Activated CD4-positive, alpha-beta T cell treated with anti-CD3 and anti-CD28 coated beads, Interleukin-2, amount 50 U/mL, for 16 hours (primary cell): ENCODE measurements at regions not wholly inside any gene's neighbourhood (a gene's known extent, or its start where the extent isn't known, plus 50 kb on each side); places are given as distances from the start of the nearest gene placed in this dataset.
"Not testable (repeated sequence)": the region's sequence is repeated elsewhere in the genome, so short reads cannot be mapped to it uniquely, and the experiment has no call there.

Experiments used
- DNase-seq: peaks from one replicate; pipeline ENCODE4 v3.0.0-alpha.2; 2020

DNA sequence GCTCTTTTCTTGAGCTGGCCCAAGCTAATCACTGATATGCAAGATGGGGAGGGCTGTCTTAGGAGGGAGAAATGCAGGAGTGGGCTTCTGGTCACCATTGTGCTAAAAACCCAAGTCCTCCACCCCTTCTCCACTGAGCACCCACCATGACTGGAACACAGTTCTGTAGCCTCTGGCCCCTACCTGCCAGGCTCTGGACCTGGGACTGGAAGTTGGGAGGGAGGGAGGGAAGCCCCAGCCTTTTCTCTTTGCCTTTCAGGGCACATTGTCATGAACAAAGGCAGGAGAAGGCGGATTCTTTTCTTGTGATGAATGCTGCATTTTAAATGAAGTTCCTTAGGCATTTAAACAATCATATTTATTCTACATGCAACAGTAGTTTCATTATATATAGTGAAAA, 559.1 kb upstream of the TRPC7 start:
- DNase-seq = no peak

DNA sequence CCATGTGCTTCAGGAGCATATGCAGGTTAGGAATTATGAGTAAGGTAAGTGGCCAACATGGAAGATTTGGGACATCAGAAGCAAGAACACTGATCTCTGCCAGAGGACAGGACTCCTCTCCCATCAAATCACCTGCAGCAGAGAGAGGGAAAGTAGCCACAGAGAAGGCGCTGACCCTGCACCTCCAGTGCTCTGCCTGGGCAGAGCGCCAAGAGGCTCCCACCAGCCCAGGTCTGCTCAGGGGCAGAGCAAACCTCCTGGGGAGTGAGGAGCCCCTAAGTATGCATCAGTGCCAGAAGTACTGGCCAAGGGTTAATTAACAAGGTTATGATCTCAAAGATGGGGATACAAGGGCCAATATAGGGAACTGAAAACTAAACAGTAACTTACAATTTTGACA, 545.3 kb upstream of the TRPC7 start:
- no peak for DNase-seq

- no peak for DNase-seq
Measured at GRCh38 chr5:136909906-136910305, 544.6 kb upstream of the TRPC7 start.

DNA sequence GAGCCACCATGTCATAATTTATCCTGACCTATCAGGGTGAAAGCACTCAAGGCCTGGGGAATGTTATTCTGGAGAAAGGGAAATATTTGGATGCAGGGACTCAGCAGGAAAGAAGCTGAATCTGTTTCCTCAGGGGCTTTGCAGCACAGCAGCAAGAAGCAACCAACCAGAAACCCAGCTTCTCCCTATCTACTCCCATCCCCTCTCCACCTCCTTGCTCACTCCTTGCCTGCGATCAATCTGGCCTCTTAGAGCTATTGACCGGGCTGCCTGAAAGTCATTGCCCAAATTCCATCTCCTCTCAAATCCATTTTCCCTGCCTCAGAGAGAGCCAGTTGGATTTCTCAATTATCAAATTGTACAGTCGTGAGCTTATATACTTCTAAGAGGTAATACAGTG, 542.0 kb upstream of the TRPC7 start:
- no peak for DNase-seq

DNA sequence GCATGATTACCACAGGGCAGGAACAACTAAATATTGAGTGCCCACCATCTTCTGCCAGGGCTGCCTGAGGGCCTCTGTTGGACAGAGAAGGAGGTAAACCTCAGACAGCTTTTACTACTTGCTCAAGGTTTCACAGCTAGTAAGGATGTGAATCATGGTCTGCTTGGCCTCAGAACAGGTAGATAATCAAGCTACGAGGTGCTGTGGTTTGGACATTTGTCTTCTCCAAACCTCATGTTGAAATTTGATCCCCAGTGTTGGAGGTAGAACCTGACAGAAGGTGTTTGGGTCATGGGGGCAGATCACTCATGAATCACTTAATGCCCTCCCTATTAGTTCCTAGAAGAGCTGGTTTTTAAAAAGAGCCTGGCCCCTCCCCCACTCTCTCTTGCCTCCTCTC, 541.2 kb upstream of the TRPC7 start:
- DNase-seq = no peak

DNA sequence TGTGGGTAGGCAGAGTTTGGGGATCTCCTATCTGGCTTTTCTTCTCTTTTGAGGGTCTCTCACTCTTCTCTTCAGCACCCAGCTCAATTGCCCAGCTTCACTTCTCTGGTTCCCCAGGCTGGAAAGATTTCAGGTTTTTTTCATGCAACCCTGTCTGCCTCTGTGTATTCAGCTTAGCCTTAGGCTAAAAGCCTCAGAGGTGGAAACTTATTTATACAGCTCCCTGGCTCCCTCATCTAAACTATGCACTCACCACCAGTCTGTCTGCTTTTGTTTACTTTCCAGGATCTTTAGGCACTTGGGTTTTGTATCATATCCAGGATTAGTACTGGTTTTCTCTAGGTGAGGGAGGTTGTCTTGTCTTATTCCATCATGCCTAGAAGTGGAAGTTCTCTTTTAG, 540.2 kb upstream of the TRPC7 start:
- DNase-seq = no peak

DNA sequence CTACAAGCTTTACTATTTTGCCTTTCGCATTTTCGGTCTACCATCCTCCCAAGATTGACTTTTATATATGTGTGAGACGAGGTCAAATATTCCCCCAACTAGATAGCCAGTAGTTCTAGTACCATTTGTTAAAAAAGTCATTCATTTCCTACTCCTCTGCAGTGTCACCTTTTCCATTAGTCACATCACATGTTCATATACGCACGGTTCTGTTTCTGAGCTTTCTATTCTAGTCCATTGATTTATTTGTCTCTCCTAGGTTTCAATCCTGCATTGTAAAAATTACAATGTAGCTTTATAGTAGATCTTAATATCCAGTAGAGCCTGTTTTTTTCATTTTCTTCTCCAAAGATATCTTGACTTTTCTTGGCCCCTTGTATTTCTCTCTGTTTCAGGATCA, 528.7 kb upstream of the TRPC7 start:
- DNase-seq = no peak

- DNase-seq = no peak
Measured at GRCh38 chr5:136892000-136892399, 526.7 kb upstream of the TRPC7 start.

DNA sequence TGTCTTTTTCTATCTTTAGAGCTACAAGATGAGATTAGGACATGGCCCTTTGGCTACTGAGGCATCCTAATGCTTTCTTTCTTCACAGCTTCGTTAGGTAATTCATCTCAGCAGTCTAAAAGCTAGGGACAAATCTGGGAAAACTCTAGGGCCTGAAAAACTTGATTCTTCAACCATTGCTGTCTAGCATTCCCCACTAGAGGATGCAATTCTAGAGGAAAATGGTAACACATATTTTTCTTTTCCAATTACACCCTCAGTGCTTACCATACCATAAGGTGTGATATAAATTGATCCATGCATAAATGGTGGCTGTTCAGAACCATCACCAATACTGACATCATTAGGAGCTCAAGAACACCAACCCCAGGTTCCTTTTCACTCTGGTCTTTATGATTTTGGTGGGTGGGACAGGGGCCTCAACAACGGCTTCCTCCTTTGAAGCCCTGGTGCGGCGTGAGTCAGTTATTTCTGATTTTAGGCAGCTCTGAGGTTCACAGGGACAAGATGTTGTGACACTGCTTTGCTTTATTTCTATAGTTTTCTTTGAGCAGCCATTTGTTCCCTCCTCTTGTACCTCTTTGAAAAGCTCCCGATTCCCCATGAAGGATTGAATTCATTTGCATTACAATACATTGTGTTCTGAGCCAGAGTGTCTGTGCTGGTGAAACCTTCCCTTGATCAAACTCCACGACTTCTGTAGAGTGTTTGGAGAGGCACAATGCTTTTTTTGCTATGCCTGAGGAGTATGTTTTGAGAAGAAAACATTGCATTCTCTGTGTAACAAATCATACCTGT, 526.0 kb upstream of the TRPC7 start:
- DNase-seq = no peak

DNA sequence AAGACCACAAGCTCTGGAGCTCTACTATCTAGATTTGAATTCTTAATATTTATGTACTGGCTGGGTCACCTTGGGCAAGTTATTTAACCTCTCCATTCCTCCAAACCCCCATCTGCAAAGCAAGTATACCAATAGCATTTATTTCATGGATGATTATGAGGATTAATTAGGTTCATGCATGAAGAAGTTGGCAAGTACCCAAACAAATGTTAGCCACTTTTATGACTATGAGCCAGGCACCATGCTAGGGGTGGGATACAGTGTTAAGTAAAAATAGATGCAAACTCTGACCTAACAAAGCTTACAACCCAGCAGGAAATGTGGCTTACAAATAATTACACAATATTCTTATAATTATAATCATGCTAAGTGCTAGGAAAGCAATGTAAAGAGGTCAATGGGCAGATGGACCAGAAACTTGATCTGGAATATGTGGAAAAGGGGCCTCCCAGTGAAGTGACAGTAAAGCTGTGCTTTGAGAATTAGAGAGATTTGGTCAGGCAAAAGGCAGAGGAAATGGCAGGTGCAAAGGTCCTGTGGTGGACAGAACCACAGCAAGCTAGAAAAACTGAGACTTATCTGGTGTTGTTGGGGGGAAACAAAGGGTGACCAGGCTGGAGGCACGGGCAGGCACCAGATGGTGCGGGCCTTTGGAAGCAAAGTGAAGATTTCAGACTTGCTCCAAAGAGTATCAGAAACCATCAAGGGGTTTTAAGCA, 525.2 kb upstream of the TRPC7 start:
- no peak for DNase-seq

DNA sequence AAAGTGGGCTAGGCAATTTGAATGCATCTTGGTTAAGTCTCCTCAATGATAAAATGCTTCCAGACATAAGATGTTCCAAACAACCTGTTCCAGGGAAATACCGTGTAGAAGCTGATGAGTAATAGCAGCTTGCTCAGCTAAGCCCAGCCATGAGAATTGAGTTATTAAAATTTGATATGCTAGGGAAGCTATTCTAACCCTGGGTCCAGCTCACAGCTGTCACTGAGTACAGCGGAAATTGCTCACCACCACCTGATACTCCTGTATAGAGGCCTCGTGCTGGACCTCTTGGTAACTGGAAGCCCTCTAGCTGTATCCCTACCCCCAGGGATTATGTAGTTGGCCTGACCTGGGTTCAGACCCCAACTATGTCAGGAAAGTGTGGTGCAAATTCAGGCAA, 521.3 kb upstream of the TRPC7 start:
- DNase-seq = no peak

GRCh38 chr5:136864960-136865359, 499.6 kb upstream of the TRPC7 start:
- DNase-seq = no peak

- no peak for DNase-seq
Measured at GRCh38 chr5:136856648-136857047, 491.3 kb upstream of the TRPC7 start.

GRCh38 chr5:136853971-136854370, 488.6 kb upstream of the TRPC7 start:
- DNase-seq = no peak

- no peak for DNase-seq
Measured at GRCh38 chr5:136840601-136841000, 475.3 kb upstream of the TRPC7 start.

DNA sequence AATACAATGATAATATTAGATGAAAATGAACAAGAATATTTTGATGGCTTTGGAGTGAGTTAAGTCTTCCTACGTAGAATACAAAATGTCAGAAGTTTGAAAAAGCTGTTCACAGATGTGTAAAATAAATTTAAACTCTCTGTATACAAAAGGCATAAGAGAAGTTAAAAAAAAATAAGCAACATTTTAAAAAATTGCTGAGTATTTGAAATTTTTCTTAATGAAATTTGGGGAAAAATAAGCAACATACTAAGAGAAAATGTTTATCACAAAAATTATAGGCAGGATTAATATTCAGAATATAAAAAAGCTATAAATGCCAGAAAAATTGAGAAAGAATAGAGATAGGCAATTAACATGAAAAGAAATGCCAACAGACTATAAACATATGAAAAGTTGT, 470.7 kb upstream of the TRPC7 start:
- no peak for DNase-seq

DNA sequence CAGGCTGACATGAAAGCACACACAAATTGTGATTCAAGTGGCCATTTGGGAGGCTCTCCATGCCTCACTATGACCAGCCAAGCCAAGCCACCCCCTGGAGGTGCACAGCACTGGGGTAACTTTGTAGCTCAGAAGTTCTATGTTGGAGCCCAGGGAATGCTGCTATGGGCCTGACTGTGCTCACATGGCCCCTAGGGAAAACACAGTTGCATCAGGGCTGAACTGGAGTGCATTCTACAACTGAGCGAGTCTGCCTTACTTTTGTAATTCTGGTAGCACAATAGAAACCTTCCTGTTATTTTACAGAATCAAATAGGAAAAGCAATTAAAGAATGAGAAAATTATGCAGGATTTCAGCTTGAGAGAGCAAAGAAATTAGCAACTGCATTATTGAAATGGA, 455.5 kb upstream of the TRPC7 start:
- DNase-seq = no peak

DNA sequence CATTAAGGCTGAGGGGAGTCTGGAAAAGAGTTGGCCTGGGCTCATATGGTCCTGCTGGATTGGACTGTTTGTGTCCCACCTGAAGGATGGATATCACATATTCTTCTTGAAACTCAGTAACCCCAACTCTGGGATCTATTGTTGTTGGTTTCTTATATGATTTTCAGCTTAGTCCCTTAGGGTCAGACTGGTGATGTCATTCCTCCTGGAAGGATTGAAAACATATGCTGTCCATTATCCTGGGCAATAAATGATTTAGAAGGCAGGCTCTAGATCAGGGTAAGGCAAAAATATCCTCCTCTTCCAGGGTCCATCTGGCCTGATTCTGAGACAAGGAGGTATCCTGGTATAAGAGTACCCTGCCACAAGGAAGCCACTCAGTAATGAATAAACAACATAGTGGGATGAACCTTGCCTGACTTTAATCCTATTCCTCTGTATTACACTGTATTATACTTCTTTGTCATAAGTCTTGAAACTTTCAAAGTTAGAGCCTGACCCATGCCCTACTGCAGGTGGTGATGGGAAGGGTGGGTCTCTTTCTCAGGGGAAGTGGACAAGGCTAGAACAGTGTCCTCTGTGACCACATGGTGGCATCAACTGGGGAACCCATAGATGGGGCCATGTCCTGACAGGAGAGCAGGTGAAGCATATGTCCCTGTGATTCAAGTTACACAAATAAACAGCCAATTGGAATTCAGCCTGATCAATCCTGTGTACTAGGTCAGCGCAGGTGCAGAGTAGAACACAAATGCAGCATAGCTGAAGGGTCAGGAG, 454.4 kb upstream of the TRPC7 start:
- no peak for DNase-seq

DNA sequence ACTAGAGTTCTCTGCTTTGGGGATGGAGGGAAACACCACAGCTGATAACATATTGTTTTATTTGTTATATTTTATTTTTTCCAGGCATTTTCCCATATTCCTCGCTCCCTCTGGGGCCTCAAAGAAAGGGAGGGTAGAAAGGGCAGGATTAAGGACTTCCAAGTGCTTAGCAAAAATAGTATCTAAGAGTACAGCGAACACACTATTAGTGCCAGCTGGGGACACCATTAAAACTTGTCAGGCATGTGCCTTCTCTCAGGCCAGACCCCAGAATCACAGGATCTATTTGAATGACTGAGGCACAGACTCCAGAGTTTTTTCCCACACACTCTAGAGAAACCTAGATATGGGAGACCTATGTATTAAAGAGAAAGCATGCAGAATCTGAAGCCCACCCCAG, 451.0 kb upstream of the TRPC7 start:
- no peak for DNase-seq

DNA sequence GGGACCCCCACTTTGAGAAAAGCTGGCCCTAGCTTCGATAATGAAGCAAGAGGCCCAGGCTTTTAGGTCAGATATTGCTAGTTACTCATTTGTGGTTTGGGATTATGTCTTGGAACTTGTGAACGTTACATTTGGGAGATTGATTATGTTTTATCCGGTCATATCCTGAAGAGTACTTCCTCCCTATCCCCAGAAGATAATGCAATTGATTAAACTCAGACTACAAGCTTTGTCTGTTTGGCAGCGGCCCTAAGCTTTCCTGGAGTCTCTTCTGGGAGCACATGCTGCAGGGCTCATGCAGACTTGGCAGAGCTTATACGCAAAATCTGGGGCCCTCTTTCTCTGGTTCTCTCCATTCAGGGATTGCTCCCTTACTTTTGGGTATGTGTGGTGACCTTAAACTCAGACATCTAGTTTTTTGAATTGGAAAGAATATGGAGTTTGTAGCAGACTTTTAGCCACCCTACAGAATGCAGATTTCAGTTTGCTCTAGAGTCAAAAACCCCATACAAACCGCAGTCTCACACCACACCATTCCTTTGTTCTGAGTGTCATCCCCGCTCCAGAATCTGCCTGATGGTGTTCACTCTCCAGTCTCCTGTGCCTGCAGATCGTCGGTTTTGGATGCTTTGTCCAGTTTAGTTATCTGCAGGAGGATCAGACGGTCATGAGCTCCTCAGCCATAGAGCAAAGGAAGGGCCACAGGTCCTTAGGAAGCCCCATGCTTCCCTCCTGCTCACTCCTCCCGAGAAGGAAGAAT, 449.5 kb upstream of the TRPC7 start:
- DNase-seq = no peak

- not testable (repeated sequence) for DNase-seq
Measured at GRCh38 chr5:136812270-136812669, 446.9 kb upstream of the TRPC7 start.

DNA sequence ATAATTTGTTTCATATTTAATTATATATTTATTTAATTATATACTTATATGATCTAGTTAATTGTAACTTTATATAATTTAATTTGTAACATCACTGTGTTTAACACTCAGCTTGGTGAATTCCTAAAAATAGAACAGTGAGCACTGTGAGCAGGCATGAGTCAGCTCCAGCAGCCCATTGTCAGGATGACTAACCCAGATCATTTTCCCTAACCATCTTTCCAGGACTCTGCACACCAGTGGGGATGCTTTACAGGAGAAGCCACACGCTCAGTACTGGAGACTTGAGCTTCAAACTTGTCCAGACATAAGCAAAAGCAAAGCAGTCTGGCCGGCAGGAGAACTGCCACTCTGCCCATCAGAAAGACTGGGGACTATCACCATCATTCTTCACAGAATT, 446.2 kb upstream of the TRPC7 start:
- no peak for DNase-seq

DNA sequence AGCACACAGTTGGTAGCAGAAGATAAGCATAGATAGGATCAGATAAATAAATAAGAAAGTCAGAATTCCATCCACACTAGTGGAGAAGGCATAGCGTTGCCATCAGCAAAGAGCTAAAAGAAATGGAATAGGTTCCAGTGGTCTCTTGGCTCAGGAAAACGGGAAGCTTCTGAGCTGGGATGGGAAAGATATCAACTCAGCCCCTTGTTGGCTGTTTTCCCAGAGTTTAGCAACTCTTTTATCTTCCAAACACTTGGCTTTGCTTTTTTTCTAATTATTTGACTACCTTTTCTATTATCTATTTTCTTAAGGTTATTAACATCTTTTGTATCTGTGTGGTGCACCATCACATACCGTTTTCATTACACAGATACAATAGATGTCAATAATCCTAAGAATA, 445.7 kb upstream of the TRPC7 start:
- DNase-seq = no peak
